LoVo (cell line): ENCODE measurements at regions not wholly inside any gene's neighbourhood (a gene's known extent, or its start where the extent isn't known, plus 50 kb on each side); places are given as distances from the start of the nearest gene placed in this dataset.
A peak's percentile ranks its signal among the peaks of the same experiment; 100 is the strongest.

Source experiments
- DNase-seq: peaks from one replicate; pipeline ENCODE4 v3.0.0-alpha.2; 2016; ENCODE audit warnings: low spot score

DNA sequence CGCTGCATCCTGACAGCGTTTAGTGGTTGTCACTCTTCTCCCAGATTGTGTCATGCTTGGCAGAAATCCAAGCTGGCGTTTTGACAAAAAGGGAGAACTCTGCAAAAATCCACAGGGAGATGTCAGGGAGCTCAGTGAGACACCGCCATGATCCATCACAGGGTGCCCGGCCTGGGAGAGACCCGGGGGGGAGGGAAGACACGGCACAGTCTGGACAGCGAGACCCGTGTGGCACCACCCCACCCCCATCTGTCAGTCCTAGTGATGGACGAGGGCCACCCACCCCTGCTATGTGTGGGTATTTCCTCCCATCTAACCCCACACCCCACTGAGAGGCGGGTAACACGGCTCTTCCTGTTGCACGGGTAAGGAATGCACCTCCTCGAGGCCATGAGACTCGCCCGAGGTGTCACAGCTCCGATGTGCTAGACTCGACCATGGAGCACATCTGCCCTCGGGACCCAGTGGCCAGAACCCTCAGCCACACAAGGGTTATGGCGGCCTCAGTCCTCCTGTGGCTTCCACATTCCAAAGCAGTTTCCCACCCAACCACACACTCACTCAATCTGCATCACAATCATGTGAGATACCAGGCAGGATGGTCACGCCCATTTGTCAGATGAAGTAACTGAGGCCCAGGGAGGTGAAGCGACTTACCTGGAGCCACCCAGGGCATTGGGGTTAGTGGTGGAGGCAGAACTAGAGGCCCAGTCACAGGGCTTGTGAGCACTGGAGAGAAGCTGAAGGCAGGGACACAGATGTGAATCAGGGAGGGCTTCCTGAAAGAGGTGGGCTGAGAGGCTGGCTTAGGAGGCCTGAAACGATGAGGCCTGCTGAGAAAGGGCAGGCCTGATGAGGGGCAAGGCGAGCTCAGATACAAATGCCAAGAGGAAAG lies 688.5 kb downstream of the MATN1 start:
- no peak for DNase-seq

DNA sequence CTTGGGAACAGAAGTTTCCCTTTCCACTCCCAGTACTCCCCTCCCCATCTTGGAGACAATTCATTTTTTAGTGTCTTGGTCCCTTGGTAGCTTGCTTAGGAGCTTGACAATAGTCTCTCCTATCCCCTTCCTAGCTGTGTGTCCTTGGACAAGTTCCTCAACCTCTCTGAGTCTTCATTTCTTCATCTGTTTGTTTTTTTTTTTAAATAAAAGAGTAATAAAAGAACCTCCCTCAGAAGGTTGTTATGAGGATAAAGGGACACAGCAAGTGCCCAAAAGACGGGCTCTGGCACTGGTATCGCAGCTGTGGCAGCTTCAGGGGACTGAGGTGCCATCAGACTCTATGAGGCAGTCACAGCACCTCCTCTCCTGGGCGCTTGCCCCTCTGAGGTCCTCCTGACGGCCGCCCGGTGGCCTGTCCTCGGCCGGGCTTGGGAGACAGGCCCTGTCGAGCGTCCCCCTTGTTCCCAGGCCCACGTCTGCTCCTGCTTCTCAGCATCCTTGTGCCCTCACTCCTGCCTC lies 689.2 kb downstream of the MATN1 start:
- no peak for DNase-seq

DNA sequence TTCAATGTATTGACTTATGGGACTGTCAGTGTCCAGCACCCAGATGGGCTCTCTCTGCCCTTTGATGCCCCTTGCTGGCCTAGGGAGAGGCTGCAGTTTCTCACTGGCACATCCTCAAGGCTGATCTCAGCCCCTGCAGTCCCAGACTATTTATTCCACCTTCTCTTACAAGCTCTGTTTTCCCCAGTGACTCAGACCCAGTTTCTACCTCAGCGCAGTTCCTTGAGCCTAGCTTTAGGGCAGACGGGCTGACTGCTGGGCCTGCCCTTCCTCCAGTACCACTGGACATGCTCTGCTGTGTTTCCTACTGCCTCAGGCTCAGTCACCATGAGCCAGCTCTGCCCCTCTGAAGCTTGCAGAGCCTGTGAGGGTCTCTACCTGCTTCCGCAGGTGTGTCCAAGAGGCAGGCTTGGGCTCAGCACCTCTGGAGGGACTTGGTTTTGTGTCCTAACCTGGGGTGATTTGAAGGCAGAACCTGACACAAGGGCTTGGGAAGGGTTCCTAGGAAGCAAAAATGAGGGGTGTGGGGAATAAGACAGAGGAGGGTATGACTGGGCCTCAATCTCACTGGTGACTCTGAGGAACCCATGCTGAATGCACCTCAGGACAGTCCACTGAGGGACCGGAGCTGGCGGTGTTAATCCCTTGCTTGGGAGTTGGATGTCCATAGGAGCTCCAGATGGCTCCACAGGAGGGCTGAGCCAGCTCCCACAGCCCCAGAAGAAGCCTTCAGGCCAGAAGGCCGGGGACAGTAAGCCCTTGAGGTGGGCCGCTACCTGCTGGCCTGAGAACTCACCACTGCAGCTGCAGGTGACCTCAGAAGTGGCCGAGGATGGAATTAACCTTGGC lies 689.9 kb downstream of the MATN1 start:
- DNase-seq: no peak

DNA sequence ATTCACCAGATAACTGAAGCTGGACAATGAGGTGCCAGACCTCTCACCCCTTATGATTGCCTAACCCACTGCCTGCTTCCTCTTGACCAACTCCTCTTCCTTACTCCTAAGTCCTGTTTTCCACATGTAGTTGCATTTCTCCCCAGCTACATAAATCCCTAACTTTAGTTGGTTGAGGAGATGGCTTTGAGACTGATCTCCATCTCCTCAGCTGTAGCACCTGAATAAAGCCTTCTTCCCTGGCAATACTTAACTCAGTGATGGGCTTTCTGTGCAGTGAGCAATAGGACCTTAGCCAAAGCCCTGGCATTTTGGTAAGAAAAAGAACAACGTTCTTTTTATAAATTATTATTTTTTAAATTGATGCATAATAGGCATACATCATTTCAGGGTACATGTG lies 691.1 kb downstream of the MATN1 start:
- no peak for DNase-seq

DNA sequence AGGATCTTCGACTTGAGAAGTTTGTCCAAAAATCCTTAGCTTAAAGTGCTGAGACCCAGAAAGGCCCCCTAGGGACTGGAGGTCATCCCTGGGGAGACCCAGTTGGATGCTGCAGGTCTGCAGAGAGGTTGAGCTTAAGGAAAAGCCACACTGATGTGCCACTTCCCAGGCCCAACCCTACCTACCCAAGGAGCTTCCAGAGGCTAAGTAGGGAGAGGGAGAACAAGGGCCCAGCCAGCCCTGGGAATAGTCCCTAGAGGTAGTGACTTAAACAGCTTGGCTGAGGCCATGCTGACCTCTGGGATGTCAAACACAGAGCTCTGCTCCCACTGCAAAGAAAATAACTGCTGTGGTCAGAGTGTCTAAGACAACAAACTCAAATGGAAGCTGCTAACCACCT lies 693.7 kb downstream of the MATN1 start:
- DNase-seq: no peak

DNA sequence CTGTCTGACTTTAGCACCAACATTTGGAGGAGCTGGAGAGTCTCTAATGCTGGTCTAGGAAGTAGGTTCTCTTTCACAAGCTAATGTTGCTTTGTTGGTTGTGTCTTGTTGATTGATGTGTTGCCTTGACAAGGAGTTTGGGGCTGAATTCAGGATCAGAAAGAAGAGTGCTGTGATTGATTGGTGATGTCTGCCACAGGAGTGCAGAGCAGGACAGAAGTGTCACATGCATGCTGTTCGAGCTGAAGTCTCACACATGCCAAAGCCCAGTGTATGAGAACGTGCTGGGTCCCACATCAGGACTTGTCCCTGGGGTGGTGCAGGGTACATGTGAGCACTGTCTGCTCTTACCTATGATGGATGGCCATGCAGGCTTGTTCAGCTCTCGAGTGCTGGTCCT lies 694.4 kb downstream of the MATN1 start:
- no peak for DNase-seq

DNA sequence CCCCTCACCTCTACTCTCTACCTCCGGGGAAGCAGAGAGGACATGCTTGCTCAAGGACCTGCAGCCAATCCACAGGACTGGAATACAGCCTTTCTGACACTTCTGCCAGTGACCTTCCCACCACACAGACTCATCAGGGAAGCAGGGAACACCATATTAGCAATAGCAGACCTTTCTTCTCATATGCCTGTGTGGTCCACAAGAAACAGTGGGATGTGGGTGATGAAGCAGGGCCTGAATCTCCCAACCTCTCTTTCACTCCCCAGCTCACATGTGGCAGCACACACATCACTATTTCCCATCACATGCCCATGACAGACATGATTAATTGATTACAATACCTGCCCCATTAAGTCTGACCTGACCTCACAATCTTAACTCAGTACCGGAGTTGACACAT lies 695.1 kb downstream of the MATN1 start:
- no peak for DNase-seq

DNA sequence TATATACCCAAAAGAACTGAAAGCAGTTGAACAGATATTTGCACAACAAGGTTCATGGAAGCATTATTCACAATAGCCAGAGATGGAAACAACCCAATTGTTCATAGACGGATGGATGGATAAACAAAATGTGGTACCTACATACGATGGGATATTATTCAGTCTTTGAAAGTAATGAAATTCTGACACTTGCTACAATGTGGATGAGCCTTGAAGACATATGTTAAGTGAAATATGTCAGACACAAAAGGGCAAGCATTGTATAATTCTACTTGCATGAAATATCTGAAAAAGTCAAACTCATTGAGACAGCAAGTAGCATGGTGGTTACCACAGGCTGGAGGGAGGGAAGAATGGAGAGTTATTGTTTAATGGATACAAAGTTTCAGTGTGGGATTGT lies 696.1 kb downstream of the MATN1 start:
- no peak for DNase-seq

DNA sequence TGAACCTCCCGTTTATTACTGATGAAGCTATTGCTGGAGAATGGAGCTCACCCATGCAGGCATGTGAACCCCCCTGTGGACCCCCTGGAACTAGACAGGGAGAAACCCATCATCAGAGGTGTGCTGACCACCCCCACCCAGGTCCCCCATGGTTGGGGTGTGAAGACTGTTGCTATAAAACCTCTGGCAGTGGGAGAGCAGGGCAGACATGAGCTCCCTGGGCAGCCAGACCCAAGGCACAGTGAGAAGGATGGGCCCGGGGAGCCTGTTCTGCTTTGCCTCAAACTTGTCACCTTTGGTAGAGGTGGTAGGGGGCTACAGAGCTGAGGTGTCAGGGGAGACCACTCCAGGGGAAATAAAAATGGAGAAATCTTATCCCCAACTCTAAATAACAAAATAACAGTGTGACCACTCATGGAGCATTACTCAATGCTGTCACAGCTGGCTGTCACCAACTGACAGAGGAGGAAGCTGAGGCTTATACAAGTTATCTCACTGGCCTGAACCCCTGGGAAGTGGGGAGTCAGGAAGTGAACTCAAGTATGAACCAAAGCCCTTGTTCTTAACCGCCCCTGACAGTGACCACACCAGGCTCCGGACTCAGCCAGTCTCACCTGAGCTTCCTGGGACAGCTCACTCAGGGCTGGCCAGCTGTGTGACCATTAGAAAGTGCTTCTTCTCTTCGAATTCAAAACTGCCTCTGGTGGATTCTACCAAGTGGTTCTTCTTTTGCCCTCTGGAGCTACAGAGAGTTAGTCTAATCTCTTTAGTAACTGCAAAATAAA lies 698.8 kb downstream of the MATN1 start:
- no peak for DNase-seq

DNA sequence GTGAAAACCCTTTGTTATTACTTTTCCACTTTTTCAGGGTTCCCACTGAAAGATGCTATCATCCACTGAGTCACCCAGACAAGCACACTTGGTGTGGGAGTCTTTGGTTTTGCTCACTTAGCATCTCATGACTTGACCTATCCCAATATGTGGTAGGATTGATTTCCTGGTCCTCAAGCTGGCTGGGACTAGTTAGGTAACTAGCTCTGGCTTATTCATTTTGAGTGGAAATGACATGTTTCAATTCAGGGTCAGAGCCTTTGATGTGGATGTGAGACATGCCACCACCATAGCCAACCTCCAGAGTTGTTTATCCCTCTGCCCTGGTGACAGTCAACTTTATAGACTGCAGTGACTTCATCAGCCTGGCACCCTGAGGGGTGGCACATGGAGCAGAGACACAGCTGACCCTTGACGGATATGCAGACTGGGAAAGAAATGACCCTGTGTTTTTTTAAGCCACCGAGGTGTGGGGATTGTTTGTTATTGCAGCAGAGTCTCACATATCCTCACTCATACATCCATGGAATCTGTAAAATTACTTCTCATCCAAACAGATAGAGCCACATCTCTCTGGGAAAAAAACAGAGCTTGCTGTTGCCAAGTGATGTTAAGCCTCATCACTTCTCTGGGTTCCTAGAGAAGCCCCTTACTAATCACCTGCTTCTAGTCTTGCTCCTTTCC lies 699.9 kb downstream of the MATN1 start:
- no peak for DNase-seq

DNA sequence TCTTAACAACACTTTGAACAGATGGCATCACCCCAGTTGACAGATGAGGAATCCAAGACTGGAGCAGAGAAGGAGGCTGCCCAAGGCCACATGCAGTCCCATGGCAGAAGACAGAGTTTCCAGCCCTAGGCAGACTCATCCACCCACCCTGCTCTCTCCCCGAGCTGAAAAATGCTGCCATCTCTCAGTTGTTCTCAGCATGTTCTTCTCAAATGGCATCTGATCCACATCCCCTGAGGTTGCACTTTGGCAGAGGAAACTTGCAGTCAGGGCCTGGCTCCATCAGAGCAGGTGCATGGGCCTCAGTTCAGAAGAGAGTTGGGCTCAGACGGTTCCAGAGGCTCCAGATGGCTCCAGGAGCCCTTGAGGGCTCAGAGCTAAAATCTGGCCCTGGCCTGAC lies 709.4 kb downstream of the MATN1 start:
- DNase-seq: no peak

DNA sequence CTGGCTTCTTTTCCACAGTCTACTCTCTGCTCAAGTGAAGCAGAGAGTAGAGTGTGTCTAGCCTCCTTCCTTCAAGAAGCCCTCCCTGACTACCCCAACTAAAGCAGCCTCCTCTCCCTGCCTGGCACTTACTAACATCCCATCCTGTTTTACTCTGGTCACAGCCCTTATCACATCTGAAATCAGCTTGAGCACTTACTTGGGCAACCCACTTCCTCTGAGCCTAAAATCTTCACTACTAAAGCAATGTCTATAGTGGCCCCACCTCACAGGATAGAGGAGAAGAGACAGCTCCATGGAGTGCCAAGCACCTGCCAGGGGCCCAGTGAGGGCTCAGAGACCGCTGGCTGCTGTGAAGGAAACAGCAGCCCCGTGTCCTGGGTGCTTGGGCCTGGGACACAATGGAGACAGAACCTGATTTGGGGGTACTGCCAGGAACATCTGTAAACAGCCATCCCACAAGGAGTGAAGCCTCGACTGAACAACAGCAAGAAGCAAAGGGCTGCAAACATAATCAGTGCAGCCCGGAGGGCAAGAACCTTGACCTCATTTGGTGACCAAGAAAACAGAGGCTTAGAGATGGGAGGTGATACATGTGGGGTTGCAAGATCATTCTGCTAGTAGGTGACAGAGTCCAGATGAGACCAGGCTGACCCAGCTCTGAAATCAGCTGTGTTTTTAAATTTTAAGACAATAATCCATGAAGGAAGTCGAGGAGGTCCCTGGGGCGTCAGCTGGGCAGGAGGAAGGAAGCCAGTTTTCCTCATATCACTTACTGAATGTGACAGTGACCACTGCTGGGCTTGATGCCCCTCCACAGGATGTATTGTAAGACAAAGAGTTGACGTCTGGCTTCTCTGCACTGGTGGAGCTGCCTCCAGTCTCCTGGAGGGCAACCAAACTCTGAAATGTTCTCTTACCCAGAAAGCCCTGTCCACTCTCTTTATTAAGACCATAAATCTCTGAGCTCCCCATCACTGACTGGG lies 710.6 kb downstream of the MATN1 start:
- DNase-seq: no peak

DNA sequence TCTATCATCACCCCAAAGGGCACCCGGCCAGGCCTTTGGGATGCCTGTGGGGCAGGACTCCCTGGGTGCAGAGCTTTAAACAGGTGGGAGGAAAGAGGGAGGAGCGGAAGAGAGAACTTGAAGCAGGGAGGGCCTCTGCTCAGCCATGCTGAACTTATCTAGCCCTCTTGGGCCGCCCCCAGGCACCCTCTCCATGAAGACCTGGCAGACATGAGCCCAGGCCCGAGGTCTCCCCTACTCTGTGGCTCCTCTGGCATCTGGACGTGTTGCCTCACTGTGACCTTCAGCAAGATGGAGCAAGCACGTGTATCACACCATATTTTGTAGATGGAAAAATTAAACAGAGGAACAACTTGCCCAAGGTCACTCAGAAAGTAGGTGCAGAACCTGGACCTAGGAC lies 711.4 kb downstream of the MATN1 start:
- DNase-seq: no peak

DNA sequence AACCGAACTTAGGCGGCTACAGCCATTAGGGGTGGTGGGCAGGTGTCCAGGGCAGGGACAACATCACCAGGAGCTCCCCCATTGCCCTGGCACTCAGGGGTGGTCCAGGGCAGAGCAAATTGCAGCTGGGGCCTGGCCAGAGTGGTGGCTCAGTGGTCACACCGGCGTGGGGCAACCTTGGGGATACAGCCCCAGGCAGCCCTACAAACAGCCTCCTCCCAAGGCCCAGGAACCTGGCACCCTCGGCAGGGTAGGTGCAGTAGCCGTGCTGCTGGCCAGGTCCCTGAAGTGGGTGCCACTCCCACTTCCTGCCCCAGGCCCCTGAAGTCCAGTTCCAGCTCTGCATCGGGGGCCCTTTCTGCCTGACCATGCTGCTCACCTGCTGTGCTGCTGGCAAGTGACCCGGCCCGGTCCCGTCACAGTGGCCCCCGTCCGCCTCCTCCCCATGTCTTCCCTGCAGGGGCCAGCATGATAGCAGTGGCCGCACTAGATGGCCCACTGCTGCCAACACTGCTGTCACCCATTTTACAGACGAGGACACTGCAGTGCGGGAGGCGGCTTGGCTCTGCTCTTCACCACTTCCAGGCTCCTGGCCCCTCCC lies 712.8 kb downstream of the MATN1 start:
- no peak for DNase-seq

DNA sequence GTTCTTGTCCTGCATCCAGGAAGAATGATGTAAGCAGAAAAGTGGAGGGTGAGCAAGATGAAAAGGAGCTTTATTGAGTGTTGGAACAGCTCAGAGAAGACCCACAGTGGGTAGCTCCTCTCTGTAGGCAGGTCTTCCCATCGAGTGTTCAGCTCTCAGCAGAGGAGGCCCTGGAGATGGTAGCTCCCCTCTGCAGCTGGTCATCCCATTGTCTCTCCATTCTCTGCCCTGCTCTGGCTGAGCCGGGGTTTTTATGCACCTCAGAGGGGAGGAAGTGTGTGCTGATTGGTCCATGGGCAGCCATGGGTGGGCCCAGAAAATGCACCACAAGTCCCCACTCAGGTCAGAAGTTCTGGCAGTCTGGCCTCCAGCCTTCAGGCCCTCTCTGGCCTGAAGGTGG lies 713.7 kb downstream of the MATN1 start:
- no peak for DNase-seq

DNA sequence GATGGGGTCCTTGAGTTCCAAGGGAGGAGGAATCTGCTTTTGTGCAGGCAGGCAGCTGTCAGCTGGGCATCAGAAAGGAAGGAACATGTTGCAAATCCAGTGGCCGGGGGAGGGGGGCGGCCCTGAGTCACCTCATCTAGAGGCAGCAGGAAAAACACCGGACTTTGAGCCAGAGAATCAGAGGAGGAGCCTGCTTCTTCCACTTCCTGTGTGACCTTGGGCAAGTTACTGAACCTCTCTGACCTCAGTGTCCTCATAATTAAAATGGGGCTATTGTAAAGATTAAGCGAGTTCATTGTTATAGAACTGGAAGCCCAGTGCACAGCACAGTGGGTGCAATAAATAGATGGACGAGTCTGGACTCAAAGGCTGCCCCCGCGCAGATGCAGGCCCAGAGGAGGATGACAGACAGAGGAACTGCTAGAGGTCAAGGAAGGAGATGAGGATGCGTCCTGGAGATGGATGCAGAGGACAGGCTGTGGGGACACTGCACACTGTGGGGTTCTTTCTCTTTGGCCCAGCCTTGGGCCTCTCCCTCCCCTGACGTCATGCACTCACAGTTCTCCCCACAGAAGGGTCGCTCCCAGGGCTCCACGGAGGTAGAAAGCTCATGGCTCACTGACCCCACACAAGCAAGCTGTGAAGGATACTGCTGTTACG lies 714.3 kb downstream of the MATN1 start:
- DNase-seq: no peak

DNA sequence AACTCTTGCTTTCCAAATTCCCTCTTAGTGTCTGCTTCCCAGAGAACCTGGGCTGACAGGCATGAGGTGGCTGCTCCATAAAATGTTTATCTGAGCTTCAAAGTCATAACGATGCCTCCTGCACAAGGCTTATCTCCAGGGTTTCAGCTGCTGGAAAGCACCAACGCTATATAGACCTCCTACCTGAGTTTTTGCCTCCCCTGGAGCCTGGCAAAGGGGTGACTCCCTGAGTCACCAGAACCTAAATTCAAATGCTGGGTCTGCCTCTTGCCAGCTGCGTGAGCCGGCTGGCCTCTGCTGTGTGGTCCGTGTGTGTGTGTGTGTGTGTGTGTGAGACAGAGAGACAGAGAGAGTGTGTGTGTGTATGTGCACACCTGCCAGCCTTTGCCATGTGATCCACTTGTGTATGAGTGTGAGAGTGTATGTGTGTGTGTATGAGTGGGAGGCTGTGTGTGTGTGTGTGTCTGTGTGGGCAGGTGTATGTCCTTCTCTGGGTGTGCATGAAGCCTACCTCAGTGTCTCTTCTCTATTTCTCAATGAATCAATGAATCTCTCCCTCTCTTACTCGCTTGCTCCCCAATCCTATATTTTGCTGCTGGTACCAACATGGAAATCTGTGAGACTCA lies 714.9 kb downstream of the MATN1 start:
- no peak for DNase-seq

DNA sequence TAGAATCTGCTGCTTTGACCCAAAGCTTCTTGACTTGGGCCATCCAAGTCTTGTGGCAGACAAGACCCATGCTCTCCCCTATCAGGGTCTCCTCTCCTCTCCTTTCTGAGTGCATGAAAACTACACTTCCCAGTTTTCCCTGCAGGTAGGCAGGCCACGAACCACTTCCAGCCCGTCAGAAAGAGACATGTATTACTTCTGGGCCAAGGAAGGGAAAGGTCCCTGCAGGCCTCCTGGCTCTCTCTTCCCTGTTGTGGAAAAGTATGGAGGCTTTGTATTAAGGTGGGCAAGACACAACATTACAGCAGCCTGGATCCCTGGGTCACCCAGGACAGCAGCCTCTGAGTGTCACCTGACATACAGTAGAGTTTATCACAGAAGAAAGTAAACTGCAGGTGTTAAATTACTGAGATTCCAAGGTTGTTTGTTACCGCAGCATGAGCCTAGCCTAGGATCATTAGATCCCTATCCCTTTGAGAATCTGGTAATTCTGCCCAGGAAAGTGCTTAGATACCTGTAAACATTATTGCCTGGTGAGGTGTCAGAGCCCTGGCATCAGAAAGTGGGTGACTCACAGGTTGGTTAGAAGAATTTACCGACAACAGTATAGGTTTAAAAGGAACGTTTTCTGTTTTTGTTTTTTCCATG lies 717.3 kb downstream of the MATN1 start:
- DNase-seq: peak; percentile 36

DNA sequence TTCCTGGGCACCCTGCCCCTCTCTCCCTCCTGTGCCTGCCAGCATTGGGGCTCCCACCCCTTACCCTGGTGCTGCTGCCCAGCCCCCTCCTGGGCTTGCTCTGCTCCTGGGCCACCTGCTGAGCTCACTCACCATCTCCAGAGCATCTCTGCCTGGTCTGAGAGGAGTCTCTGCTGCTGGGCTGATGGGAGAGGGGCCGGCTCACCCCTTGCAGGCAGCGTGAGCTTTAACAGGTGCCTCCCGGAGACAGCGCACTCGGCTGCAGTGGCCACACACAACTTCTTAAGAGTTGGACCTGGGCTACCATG lies 721.7 kb downstream of the MATN1 start:
- DNase-seq: no peak
